Astrocyte (in vitro differentiated cells and primary cell): ENCODE measurements at regions not wholly inside any gene's neighbourhood (a gene's known extent, or its start where the extent isn't known, plus 50 kb on each side); places are given as distances from the start of the nearest gene placed in this dataset.

ENCODE experiments used
- DNase-seq: peaks from one replicate; pipeline ENCODE4 v3.0.0-alpha.2; 2010; ENCODE audit warnings: low read depth
- FAIRE-seq: peaks from 2 replicates; lab custom pipeline; 2011; peaks lifted over from hg19 to GRCh38; lab: Jason Lieb, UNC
- H2AFZ ChIP-seq: 2 replicates; pipeline ENCODE4 v1.6.0; 2012; ENCODE audit warnings: low read depth, low read length, inconsistent platforms
- H3K27ac ChIP-seq: 2 replicates; pipeline ENCODE4 v1.5.1; 2011; ENCODE audit warnings: low read depth, low read length, inconsistent platforms
- H3K27me3 ChIP-seq: 2 replicates; pipeline ENCODE4 v1.6.0; 2011; ENCODE audit warnings: low read length, inconsistent platforms; ENCODE audit not compliant: insufficient read depth
- H3K36me3 ChIP-seq: 2 replicates; pipeline ENCODE4 v1.5.1; 2011; ENCODE audit warnings: low read length, inconsistent platforms; ENCODE audit not compliant: insufficient read depth
- H3K4me1 ChIP-seq: 2 replicates; pipeline ENCODE4 v1.5.1; 2011; ENCODE audit warnings: low read length, inconsistent platforms; ENCODE audit not compliant: insufficient read depth
- H3K4me2 ChIP-seq: 2 replicates; pipeline ENCODE4 v1.6.0; 2012; ENCODE audit warnings: low read length, inconsistent platforms
- H3K4me3 ChIP-seq: 2 replicates; pipeline ENCODE4 v1.5.1; 2011; ENCODE audit warnings: low read depth, mild to moderate bottlenecking, low read length, inconsistent platforms; ENCODE audit not compliant: insufficient read depth
- H3K79me2 ChIP-seq: 2 replicates; pipeline ENCODE4 v1.6.0; 2012; ENCODE audit warnings: mild to moderate bottlenecking, low read length, inconsistent platforms; ENCODE audit not compliant: insufficient read depth
- H3K9ac ChIP-seq: 2 replicates; pipeline ENCODE4 v1.6.0; 2012; ENCODE audit warnings: mild to moderate bottlenecking, low read length, inconsistent platforms
- H3K9me3 ChIP-seq: 2 replicates; pipeline ENCODE4 v1.5.1; 2012; ENCODE audit warnings: low read depth, mild to moderate bottlenecking, low read length, inconsistent platforms; ENCODE audit not compliant: insufficient read depth
- H4K20me1 ChIP-seq: 2 replicates; pipeline ENCODE4 v1.6.0; 2012; ENCODE audit warnings: low read length, inconsistent platforms; ENCODE audit not compliant: insufficient read depth
- H3K27ac Mint-ChIP-seq: one replicate; pipeline ENCODE4 v1.8.0; 2021; ENCODE audit warnings: mild to moderate bottlenecking, mixed read lengths; ENCODE audit not compliant: unreplicated experiment
- H3K27me3 Mint-ChIP-seq: one replicate; pipeline ENCODE4 v1.8.0; 2021; ENCODE audit warnings: low read depth, mixed read lengths; ENCODE audit not compliant: unreplicated experiment
- H3K36me3 Mint-ChIP-seq: one replicate; pipeline ENCODE4 v1.8.0; 2021; ENCODE audit warnings: low read depth, mixed read lengths; ENCODE audit not compliant: unreplicated experiment
- H3K4me1 Mint-ChIP-seq: one replicate; pipeline ENCODE4 v1.8.0; 2021; ENCODE audit warnings: low read depth, mixed read lengths; ENCODE audit not compliant: unreplicated experiment
- H3K4me3 Mint-ChIP-seq: one replicate; pipeline ENCODE4 v1.8.0; 2021; ENCODE audit warnings: mild to moderate bottlenecking, moderate library complexity, mixed read lengths; ENCODE audit not compliant: unreplicated experiment
- H3K9me3 Mint-ChIP-seq: one replicate; pipeline ENCODE4 v1.8.0; 2021; ENCODE audit warnings: mild to moderate bottlenecking, mixed read lengths; ENCODE audit not compliant: unreplicated experiment
- CTCF ChIP-seq: IDR thresholded peaks from 2 replicates; pipeline ENCODE4 v1.5.1; 2011; ENCODE audit warnings: low read depth, mild to moderate bottlenecking, inconsistent platforms, low read length, moderate library complexity; ENCODE audit not compliant: insufficient read depth
- EZH2 ChIP-seq: IDR thresholded peaks from 2 replicates; pipeline ENCODE4 v1.6.1; 2012; ENCODE audit warnings: mild to moderate bottlenecking, low read length, inconsistent platforms; ENCODE audit not compliant: insufficient read depth

GRCh38 chr12:60020068-60020467 lies 424.2 kb downstream of the SLC16A7 start:
- H3K4me1 Mint-ChIP-seq = no peaks in the 10 kb centered on the region
- Histone ChIP-seq H3K4me2 (no peak overlapping the region), H3K4me1 (no peaks in the 10 kb centered on the region), H3K9ac (no peak overlapping the region), H3K36me3 (no peaks in the 10 kb centered on the region), H3K4me3 (no peak overlapping the region), H2AFZ (no peak overlapping the region), H3K79me2 (no peaks in the 10 kb centered on the region), H3K27ac (no peak overlapping the region), H3K9me3 (no peaks in the 10 kb centered on the region), H3K27me3 (no peaks in the 10 kb centered on the region), H4K20me1 (no peaks in the 10 kb centered on the region)
- DNase-seq (no peak), FAIRE-seq (no peak)
- no peaks in the 10 kb centered on the region for H3K36me3 Mint-ChIP-seq
- H3K27me3 Mint-ChIP-seq = no peaks in the 10 kb centered on the region
- no peak overlapping the region for H3K4me3 Mint-ChIP-seq
- no peak overlapping the region for H3K27ac Mint-ChIP-seq
- no peaks in the 10 kb centered on the region for H3K9me3 Mint-ChIP-seq
- TF ChIP-seq EZH2 = no peak
- TF ChIP-seq CTCF = no peak

- no peak for FAIRE-seq
- H3K27me3 Mint-ChIP-seq = no peaks in the 10 kb centered on the region
- no peaks in the 10 kb centered on the region for H3K9me3 ChIP-seq
- no peaks in the 10 kb centered on the region for H3K79me2 ChIP-seq
- H3K27ac ChIP-seq = no peak overlapping the region
- no peaks in the 10 kb centered on the region for H3K27me3 ChIP-seq
- H3K4me3 ChIP-seq = no peak overlapping the region
- no peak overlapping the region for H3K9ac ChIP-seq
- H4K20me1 ChIP-seq = no peaks in the 10 kb centered on the region
- no peak for TF ChIP-seq CTCF
- no peak for TF ChIP-seq EZH2
- no peak for DNase-seq
- H3K36me3 ChIP-seq = no peaks in the 10 kb centered on the region
- no peak overlapping the region for H3K4me3 Mint-ChIP-seq
- no peak overlapping the region for H3K4me2 ChIP-seq
- H3K4me1 Mint-ChIP-seq = no peaks in the 10 kb centered on the region
- no peak overlapping the region for H2AFZ ChIP-seq
- H3K36me3 Mint-ChIP-seq = no peaks in the 10 kb centered on the region
- H3K9me3 Mint-ChIP-seq = no peaks in the 10 kb centered on the region
- no peaks in the 10 kb centered on the region for H3K4me1 ChIP-seq
- H3K27ac Mint-ChIP-seq = no peak overlapping the region
Measured at GRCh38 chr12:60021235-60021634, 425.4 kb downstream of the SLC16A7 start.

- no peaks in the 10 kb centered on the region for H3K9me3 Mint-ChIP-seq
- H4K20me1 ChIP-seq = no peaks in the 10 kb centered on the region
- no peak overlapping the region for H3K27ac Mint-ChIP-seq
- H3K9me3 ChIP-seq = no peaks in the 10 kb centered on the region
- H3K9ac ChIP-seq = no peak overlapping the region
- H3K27me3 Mint-ChIP-seq = no peaks in the 10 kb centered on the region
- no peak overlapping the region for H2AFZ ChIP-seq
- DNase-seq (no peak), FAIRE-seq (no peak)
- no peaks in the 10 kb centered on the region for H3K4me1 ChIP-seq
- no peak overlapping the region for H3K27ac ChIP-seq
- H3K4me3 ChIP-seq = no peak overlapping the region
- H3K36me3 ChIP-seq = no peaks in the 10 kb centered on the region
- TF ChIP-seq CTCF (no peak), EZH2 (no peak)
- H3K36me3 Mint-ChIP-seq = no peaks in the 10 kb centered on the region
- H3K4me1 Mint-ChIP-seq = no peaks in the 10 kb centered on the region
- H3K27me3 ChIP-seq = no peaks in the 10 kb centered on the region
- no peak overlapping the region for H3K4me2 ChIP-seq
- H3K4me3 Mint-ChIP-seq = no peak overlapping the region
- H3K79me2 ChIP-seq = no peaks in the 10 kb centered on the region
Measured at GRCh38 chr12:60027266-60027665, 431.4 kb downstream of the SLC16A7 start.
